ENCODE measurements at regions not wholly inside any gene's neighbourhood (a gene's known extent, or its start where the extent isn't known, plus 50 kb on each side); places are given as distances from the start of the nearest gene placed in this dataset.

DNA sequence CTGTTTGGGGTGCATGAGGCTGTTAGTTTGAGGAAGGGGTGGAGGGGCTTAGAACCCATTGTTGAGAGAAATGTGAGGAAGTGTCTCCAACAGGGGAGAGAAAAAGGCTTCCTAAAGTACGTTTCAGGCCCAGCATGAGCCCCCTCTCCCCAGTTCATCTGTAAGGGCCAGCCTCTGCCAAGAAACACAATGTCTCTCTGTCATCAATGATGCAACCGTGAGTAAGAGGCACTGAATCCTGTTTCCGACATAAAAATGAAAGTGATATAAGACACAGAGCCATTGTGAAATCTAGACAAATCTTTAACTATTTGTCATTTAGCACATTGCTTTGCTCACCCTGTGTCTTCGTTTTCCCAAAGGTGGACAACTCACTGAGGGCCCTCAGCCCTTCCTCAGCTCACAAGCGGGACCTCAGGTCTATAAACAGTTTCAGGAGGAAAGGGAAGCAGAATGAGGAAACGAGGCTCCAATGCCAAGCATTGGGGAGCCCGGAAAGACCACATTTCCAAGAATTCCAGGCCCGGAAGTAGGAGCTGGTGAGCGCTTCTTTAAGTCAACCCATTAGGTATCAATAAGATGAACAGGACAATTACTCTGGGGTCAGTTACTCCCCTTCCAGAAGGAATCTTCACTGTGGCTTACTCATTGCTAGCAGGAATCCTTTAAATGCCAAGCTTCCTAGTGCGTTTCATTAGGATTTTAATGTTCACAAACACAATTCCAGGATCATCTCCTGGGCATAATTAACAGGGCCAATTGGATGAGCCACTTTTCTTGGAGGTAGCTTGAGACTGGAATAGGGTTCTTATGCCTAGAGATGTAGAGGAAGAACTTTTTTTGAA, 59.0 kb upstream of the KLF4 start:
- Histone ChIP-seq H3K36me3 (replicated peaks in 1 of 2; ENCODE audit: control extremely low read depth in 1 of 2, control insufficient read depth in 1 of 2, extremely low read depth in 1 of 2, insufficient read depth in 2 of 2, low read length in 1 of 2) (no peaks in the 10 kb centered on the region), H3K27ac (ENCODE audit: low read length in 2 of 2) (no peak overlapping the region), H3K9me3 (ENCODE audit: control extremely low read depth in 1 of 3, control insufficient read depth in 2 of 3, insufficient read depth in 1 of 3, low read length in 2 of 3) (no peaks in the 10 kb centered on the region), H3K4me1 (ENCODE audit: control insufficient read depth in 2 of 2, insufficient read depth in 2 of 2, low read length in 2 of 2) (peaks cover 3 to 5% of the 10 kb centered on the region in 2 donors), H3K9ac (ENCODE audit: low read length) (no peak overlapping the region), H3K4me2 (replicated peaks; ENCODE audit: low read depth, low read length, poor library complexity, severe bottlenecking) (no peak overlapping the region), H3K27me3 (replicated peaks in 1 of 4; ENCODE audit: control extremely low read depth in 1 of 4, control insufficient read depth in 3 of 4, insufficient read depth in 4 of 4, low read length in 3 of 4) (no peaks in the 10 kb centered on the region), H2AFZ (ENCODE audit: insufficient read depth, low read depth, low read length, poor library complexity, severe bottlenecking) (no peak overlapping the region), H3K4me3 (ENCODE audit: control extremely low read depth in 1 of 5, extremely low read depth in 1 of 5, insufficient read depth in 1 of 5, low read depth in 2 of 5, low read length in 4 of 5) (no peak overlapping the region), H4K20me1 (ENCODE audit: control insufficient read depth, insufficient read depth, low read length, poor library complexity, severe bottlenecking) (no peaks in the 10 kb centered on the region), H3K79me2 (ENCODE audit: control insufficient read depth, insufficient read depth, low read length) (no peaks in the 10 kb centered on the region)
- Mint-ChIP-seq H3K9me3 (ENCODE audit: insufficient read depth) (no peaks in the 10 kb centered on the region), H3K27ac (no peak overlapping the region), H3K4me3 (no peak overlapping the region), H3K4me1 (no peaks in the 10 kb centered on the region), H3K27me3 (no peaks in the 10 kb centered on the region)
- ChIA-PET CTCF (no interaction called here), POLR2A (no interaction called here)
- DNase-seq (no peak), ATAC-seq (ENCODE audit: low read depth) (no peak)
- intact Hi-C loops (cut with micrococcal nuclease), result no loop called here
- WGBS (ENCODE audit: insufficient coverage), result 69% methylated on average over 8 of the region's 10 CpGs
- no peak for TF ChIP-seq EZH2 (IDR thresholded peaks at IDR 0.05; ENCODE audit: borderline replicate concordance, insufficient read depth, low read depth, low read length, poor library complexity, severe bottlenecking)
- TF ChIP-seq, protein P1, sequence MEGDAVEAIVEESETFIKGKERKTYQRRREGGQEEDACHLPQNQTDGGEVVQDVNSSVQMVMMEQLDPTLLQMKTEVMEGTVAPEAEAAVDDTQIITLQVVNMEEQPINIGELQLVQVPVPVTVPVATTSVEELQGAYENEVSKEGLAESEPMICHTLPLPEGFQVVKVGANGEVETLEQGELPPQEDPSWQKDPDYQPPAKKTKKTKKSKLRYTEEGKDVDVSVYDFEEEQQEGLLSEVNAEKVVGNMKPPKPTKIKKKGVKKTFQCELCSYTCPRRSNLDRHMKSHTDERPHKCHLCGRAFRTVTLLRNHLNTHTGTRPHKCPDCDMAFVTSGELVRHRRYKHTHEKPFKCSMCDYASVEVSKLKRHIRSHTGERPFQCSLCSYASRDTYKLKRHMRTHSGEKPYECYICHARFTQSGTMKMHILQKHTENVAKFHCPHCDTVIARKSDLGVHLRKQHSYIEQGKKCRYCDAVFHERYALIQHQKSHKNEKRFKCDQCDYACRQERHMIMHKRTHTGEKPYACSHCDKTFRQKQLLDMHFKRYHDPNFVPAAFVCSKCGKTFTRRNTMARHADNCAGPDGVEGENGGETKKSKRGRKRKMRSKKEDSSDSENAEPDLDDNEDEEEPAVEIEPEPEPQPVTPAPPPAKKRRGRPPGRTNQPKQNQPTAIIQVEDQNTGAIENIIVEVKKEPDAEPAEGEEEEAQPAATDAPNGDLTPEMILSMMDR (IDR thresholded peaks at IDR 0.05), result no peak

DNA sequence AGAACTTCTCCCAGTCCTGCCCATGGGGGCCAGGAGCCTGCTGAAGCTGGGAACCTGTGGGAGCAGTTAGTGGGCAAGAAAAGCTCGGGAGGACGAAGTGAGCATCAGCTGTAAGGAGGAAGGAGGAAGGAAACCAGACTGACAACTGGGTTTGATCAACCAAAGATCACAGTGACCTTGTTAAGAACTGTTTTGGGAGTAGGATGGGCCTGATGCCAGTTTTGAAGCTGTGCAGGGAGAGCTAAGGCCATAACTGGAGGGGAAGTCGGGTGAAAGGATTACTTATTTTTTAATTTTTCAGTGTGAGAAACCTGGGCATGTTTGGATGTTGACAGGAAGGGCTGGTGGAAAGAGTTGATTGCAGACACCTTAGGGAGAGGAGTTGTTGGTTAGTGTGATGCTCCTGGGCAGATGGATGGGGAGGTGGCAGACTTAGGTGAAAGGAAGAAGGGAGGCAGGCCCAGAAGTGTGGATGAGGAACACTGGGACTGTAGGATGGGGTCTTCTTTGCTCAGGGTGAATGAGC, 58.3 kb upstream of the KLF4 start:
- Histone ChIP-seq H3K9me3 (ENCODE audit: control extremely low read depth in 1 of 3, control insufficient read depth in 2 of 3, insufficient read depth in 1 of 3, low read length in 2 of 3) (no peaks in the 10 kb centered on the region), H3K79me2 (ENCODE audit: control insufficient read depth, insufficient read depth, low read length) (no peaks in the 10 kb centered on the region), H2AFZ (ENCODE audit: insufficient read depth, low read depth, low read length, poor library complexity, severe bottlenecking) (no peak overlapping the region), H3K36me3 (replicated peaks in 1 of 2; ENCODE audit: control extremely low read depth in 1 of 2, control insufficient read depth in 1 of 2, extremely low read depth in 1 of 2, insufficient read depth in 2 of 2, low read length in 1 of 2) (no peaks in the 10 kb centered on the region), H3K27ac (ENCODE audit: low read length in 2 of 2) (no peak overlapping the region), H3K4me1 (ENCODE audit: control insufficient read depth in 2 of 2, insufficient read depth in 2 of 2, low read length in 2 of 2) (peaks cover 3 to 5% of the 10 kb centered on the region in 2 donors), H3K4me3 (ENCODE audit: control extremely low read depth in 1 of 5, extremely low read depth in 1 of 5, insufficient read depth in 1 of 5, low read depth in 2 of 5, low read length in 4 of 5) (no peak overlapping the region), H3K9ac (ENCODE audit: low read length) (no peak overlapping the region), H3K27me3 (replicated peaks in 1 of 4; ENCODE audit: control extremely low read depth in 1 of 4, control insufficient read depth in 3 of 4, insufficient read depth in 4 of 4, low read length in 3 of 4) (no peaks in the 10 kb centered on the region), H4K20me1 (ENCODE audit: control insufficient read depth, insufficient read depth, low read length, poor library complexity, severe bottlenecking) (no peaks in the 10 kb centered on the region), H3K4me2 (replicated peaks; ENCODE audit: low read depth, low read length, poor library complexity, severe bottlenecking) (no peak overlapping the region)
- DNase-seq (no peak), ATAC-seq (ENCODE audit: low read depth) (no peak)
- H3K4me1 Mint-ChIP-seq, result no peaks in the 10 kb centered on the region
- 46% methylated on average over 3 of the region's 3 CpGs for WGBS (ENCODE audit: insufficient coverage)
- CTCF ChIA-PET, result no interaction called here
- intact Hi-C loops (cut with micrococcal nuclease), result no loop called here
- no peaks in the 10 kb centered on the region for H3K27me3 Mint-ChIP-seq
- POLR2A ChIA-PET, result no interaction called here
- H3K4me3 Mint-ChIP-seq, result no peak overlapping the region
- TF ChIP-seq EZH2 (IDR thresholded peaks at IDR 0.05; ENCODE audit: borderline replicate concordance, insufficient read depth, low read depth, low read length, poor library complexity, severe bottlenecking), result no peak
- TF ChIP-seq, protein P1 (IDR thresholded peaks at IDR 0.05), result no peak
- no peaks in the 10 kb centered on the region for H3K9me3 Mint-ChIP-seq (ENCODE audit: insufficient read depth)
- H3K27ac Mint-ChIP-seq, result no peak overlapping the region

Measured in B cell (primary cell).